Neutrophil (primary cell): ENCODE measurements at regions not wholly inside any gene's neighbourhood (a gene's known extent, or its start where the extent isn't known, plus 50 kb on each side); places are given as distances from the start of the nearest gene placed in this dataset.

Experiments used
- H3K27ac ChIP-seq: fragments of 200-600 bp; sonication (generic); 2 replicates; pipeline ENCODE4 v1.5.1; 2016; ENCODE audit warnings: mild to moderate bottlenecking, moderate library complexity
- H3K27me3 ChIP-seq: fragments of 200-600 bp; sonication (generic); 2 replicates; pipeline ENCODE4 v1.6.0; 2016; ENCODE audit warnings: mild to moderate bottlenecking
- H3K36me3 ChIP-seq: fragments of 200-600 bp; sonication (generic); 2 replicates; pipeline ENCODE4 v1.5.1; 2017
- H3K4me1 ChIP-seq, 2 experiments: fragments of 200-600 bp in 1 of 2; sonication (generic) in 1 of 2; 1 replicate in 1 of 2; 2 replicates in 1 of 2; pipeline versions ENCODE4 v1.5.1 to v1.6.1; 2013 to 2016; ENCODE audit warnings: low read depth in 1 of 2, low read length in 1 of 2, mild to moderate bottlenecking in 1 of 2, moderate library complexity in 1 of 2; ENCODE audit not compliant: control insufficient read depth in 1 of 2, insufficient read depth in 1 of 2
- H3K4me3 ChIP-seq, 2 experiments: fragments of 200-600 bp in 1 of 2; sonication (generic) in 1 of 2; 1 replicate in 1 of 2; 2 replicates in 1 of 2; pipeline ENCODE4 v1.5.1; 2013 to 2016; ENCODE audit warnings: low read depth in 1 of 2, low read length in 1 of 2, mild to moderate bottlenecking in 1 of 2, moderate library complexity in 1 of 2
- H3K9me3 ChIP-seq: fragments of 200-600 bp; sonication (generic); 2 replicates; pipeline ENCODE4 v1.5.1; 2016
- CTCF ChIP-seq: fragments of 200-600 bp; sonication (generic); IDR thresholded peaks from 2 replicates; pipeline ENCODE4 v1.5.1; 2016; ENCODE audit warnings: antibody characterized with exemption

GRCh38 chr9:78566521-78566920 is 269.6 kb downstream of the PSAT1 start:
- no peaks in the 10 kb centered on the region for H3K9me3 ChIP-seq
- H3K4me3 ChIP-seq = no peak overlapping the region
- no peaks in the 10 kb centered on the region for H3K36me3 ChIP-seq
- no peak for TF ChIP-seq CTCF
- H3K4me1 ChIP-seq = no peaks in the 10 kb centered on the region
- no peaks in the 10 kb centered on the region for H3K27me3 ChIP-seq
- H3K27ac ChIP-seq = no peak overlapping the region

- Histone ChIP-seq H3K36me3 (no peaks in the 10 kb centered on the region), H3K27ac (no peak overlapping the region), H3K27me3 (no peaks in the 10 kb centered on the region), H3K4me1 (no peaks in the 10 kb centered on the region), H3K4me3 (no peak overlapping the region), H3K9me3 (no peaks in the 10 kb centered on the region)
- TF ChIP-seq CTCF = no peak
Observed at GRCh38 chr9:78566948-78567675, 270.2 kb downstream of the PSAT1 start.

GRCh38 chr9:78567693-78568092 is 270.8 kb downstream of the PSAT1 start:
- TF ChIP-seq CTCF = no peak
- no peak overlapping the region for H3K27ac ChIP-seq
- no peaks in the 10 kb centered on the region for H3K4me1 ChIP-seq
- no peaks in the 10 kb centered on the region for H3K36me3 ChIP-seq
- no peaks in the 10 kb centered on the region for H3K9me3 ChIP-seq
- H3K27me3 ChIP-seq = no peaks in the 10 kb centered on the region
- H3K4me3 ChIP-seq = no peak overlapping the region

GRCh38 chr9:78568774-78569173 is 271.8 kb downstream of the PSAT1 start:
- no peak for TF ChIP-seq CTCF
- H3K4me1 ChIP-seq = no peaks in the 10 kb centered on the region
- H3K36me3 ChIP-seq = no peaks in the 10 kb centered on the region
- no peaks in the 10 kb centered on the region for H3K9me3 ChIP-seq
- H3K27ac ChIP-seq = no peak overlapping the region
- no peaks in the 10 kb centered on the region for H3K27me3 ChIP-seq
- no peak overlapping the region for H3K4me3 ChIP-seq

GRCh38 chr9:78572266-78572665 is 275.3 kb downstream of the PSAT1 start:
- H3K4me3 ChIP-seq = no peak overlapping the region
- H3K4me1 ChIP-seq = no peaks in the 10 kb centered on the region
- no peaks in the 10 kb centered on the region for H3K9me3 ChIP-seq
- H3K27ac ChIP-seq = no peak overlapping the region
- H3K27me3 ChIP-seq = no peaks in the 10 kb centered on the region
- TF ChIP-seq CTCF = no peak
- no peaks in the 10 kb centered on the region for H3K36me3 ChIP-seq
